CD4-positive, CD25-positive, alpha-beta regulatory T cell (primary cell): ENCODE measurements at regions not wholly inside any gene's neighbourhood (a gene's known extent, or its start where the extent isn't known, plus 50 kb on each side); places are given as distances from the start of the nearest gene placed in this dataset.

Experiments
- ATAC-seq, 2 donors: fragments of 150-1000 bp; cut with Tn5 transposase; one replicate each; pipeline ENCODE4 v1.10.0; 2021; ENCODE audit warnings: low read depth in 2 of 2, moderate number of reproducible peaks in 2 of 2, moderate library complexity in 1 of 2
- DNase-seq, 3 donors: peaks; one replicate each; pipeline versions ENCODE4 v3.0.0 to v3.0.0-alpha.2; 2012 to 2022; ENCODE audit warnings: mixed read lengths in 1 of 3
- H3K27ac ChIP-seq: one replicate; pipeline ENCODE4 v1.7.0; 2013; ENCODE audit warnings: mild to moderate bottlenecking, low read length; ENCODE audit not compliant: insufficient read depth, poor library complexity, severe bottlenecking
- H3K27me3 ChIP-seq: one replicate; pipeline ENCODE4 v1.7.0; 2013; ENCODE audit warnings: low read length; ENCODE audit not compliant: control insufficient read depth, insufficient read depth
- H3K36me3 ChIP-seq: one replicate; pipeline ENCODE4 v1.7.0; 2013; ENCODE audit warnings: mild to moderate bottlenecking, low read length, moderate library complexity; ENCODE audit not compliant: control insufficient read depth, insufficient read depth
- H3K4me1 ChIP-seq: 2 replicates; pipeline ENCODE4 v1.7.0; 2013; ENCODE audit warnings: mild to moderate bottlenecking, low read length; ENCODE audit not compliant: insufficient read depth, control insufficient read depth, poor library complexity, severe bottlenecking
- H3K4me3 ChIP-seq: one replicate; pipeline ENCODE4 v1.7.0; 2013; ENCODE audit warnings: low read depth, mild to moderate bottlenecking, low read length, moderate library complexity
- H3K9me3 ChIP-seq, 2 experiments: 1 replicate in 1 of 2; 2 replicates in 1 of 2; pipeline ENCODE4 v1.7.0; 2013; ENCODE audit warnings: low read length in 2 of 2, mild to moderate bottlenecking in 1 of 2, moderate library complexity in 1 of 2; ENCODE audit not compliant: control insufficient read depth in 2 of 2
- H3K27ac Mint-ChIP-seq, 3 donors: one replicate each; pipeline ENCODE4 v1.8.0; 2020 to 2022; ENCODE audit warnings: mild to moderate bottlenecking in 3 of 3, mixed read lengths in 3 of 3, moderate library complexity in 2 of 3
- H3K27me3 Mint-ChIP-seq: one replicate; pipeline ENCODE4 v1.8.0; 2022; ENCODE audit warnings: mild to moderate bottlenecking, mixed read lengths
- H3K36me3 Mint-ChIP-seq: one replicate; pipeline ENCODE4 v1.8.0; 2020; ENCODE audit warnings: mixed read lengths
- H3K4me1 Mint-ChIP-seq, 4 donors: one replicate each; pipeline ENCODE4 v1.8.0; 2020 to 2022; ENCODE audit warnings: mixed read lengths in 4 of 4, mild to moderate bottlenecking in 1 of 4
- H3K4me3 Mint-ChIP-seq, 4 donors: one replicate each; pipeline ENCODE4 v1.8.0; 2020 to 2022; ENCODE audit warnings: mild to moderate bottlenecking in 4 of 4, mixed read lengths in 4 of 4, moderate library complexity in 3 of 4
- H3K9me3 Mint-ChIP-seq, 7 donors: one replicate each; pipeline ENCODE4 v1.8.0; 2020 to 2022; ENCODE audit warnings: mixed read lengths in 7 of 7, mild to moderate bottlenecking in 3 of 7, moderate library complexity in 2 of 7

- DNase-seq (no peak), ATAC-seq (no peak)
- H3K4me3 ChIP-seq: no peak overlapping the region
- Mint-ChIP-seq H3K27ac (no peak overlapping the region), H3K4me1 (no peaks in the 10 kb centered on the region), H3K36me3 (no peaks in the 10 kb centered on the region), H3K9me3 (peaks cover 0 to 12% (median 3%) of the 10 kb centered on the region in 7 donors), H3K27me3 (no peaks in the 10 kb centered on the region), H3K4me3 (no peak overlapping the region)
- H3K36me3 ChIP-seq: no peaks in the 10 kb centered on the region
- H3K9me3 ChIP-seq: no peaks in the 10 kb centered on the region
- no peak overlapping the region for H3K27ac ChIP-seq
- no peaks in the 10 kb centered on the region for H3K27me3 ChIP-seq
- no peaks in the 10 kb centered on the region for H3K4me1 ChIP-seq
Observed at GRCh38 chr2:167380094-167380493, 491.8 kb downstream of the XIRP2 start.

GRCh38 chr2:167369083-167369482 is 480.8 kb downstream of the XIRP2 start:
- Mint-ChIP-seq H3K36me3 (no peaks in the 10 kb centered on the region), H3K27ac (no peak overlapping the region), H3K4me1 (no peaks in the 10 kb centered on the region), H3K27me3 (no peaks in the 10 kb centered on the region), H3K4me3 (no peak overlapping the region), H3K9me3 (peaks cover 0 to 8% (median 1%) of the 10 kb centered on the region in 7 donors)
- no peaks in the 10 kb centered on the region for H3K36me3 ChIP-seq
- no peak for DNase-seq
- no peaks in the 10 kb centered on the region for H3K4me1 ChIP-seq
- ATAC-seq: no peak
- H3K4me3 ChIP-seq: no peak overlapping the region
- no peak overlapping the region for H3K27ac ChIP-seq
- no peaks in the 10 kb centered on the region for H3K27me3 ChIP-seq
- H3K9me3 ChIP-seq: no peaks in the 10 kb centered on the region

GRCh38 chr2:167368371-167368770 is 480.1 kb downstream of the XIRP2 start:
- ATAC-seq (no peak), DNase-seq (no peak)
- Mint-ChIP-seq H3K27ac (no peak overlapping the region), H3K27me3 (no peaks in the 10 kb centered on the region), H3K4me1 (no peaks in the 10 kb centered on the region), H3K4me3 (no peak overlapping the region), H3K36me3 (no peaks in the 10 kb centered on the region), H3K9me3 (peaks cover 0 to 6% (median 2%) of the 10 kb centered on the region in 7 donors)
- no peak overlapping the region for H3K4me3 ChIP-seq
- no peaks in the 10 kb centered on the region for H3K4me1 ChIP-seq
- H3K9me3 ChIP-seq: no peaks in the 10 kb centered on the region
- no peaks in the 10 kb centered on the region for H3K36me3 ChIP-seq
- no peak overlapping the region for H3K27ac ChIP-seq
- no peaks in the 10 kb centered on the region for H3K27me3 ChIP-seq

GRCh38 chr2:167365216-167365615 is 476.9 kb downstream of the XIRP2 start:
- no peaks in the 10 kb centered on the region for H3K27me3 ChIP-seq
- Mint-ChIP-seq H3K27ac (no peak overlapping the region), H3K27me3 (no peaks in the 10 kb centered on the region), H3K9me3 (peaks cover 2 to 9% (median 4%) of the 10 kb centered on the region in 7 donors), H3K36me3 (no peaks in the 10 kb centered on the region), H3K4me3 (no peak overlapping the region), H3K4me1 (no peaks in the 10 kb centered on the region)
- no peaks in the 10 kb centered on the region for H3K9me3 ChIP-seq
- no peak overlapping the region for H3K4me3 ChIP-seq
- H3K36me3 ChIP-seq: no peaks in the 10 kb centered on the region
- DNase-seq (no peak), ATAC-seq (no peak)
- no peaks in the 10 kb centered on the region for H3K4me1 ChIP-seq
- H3K27ac ChIP-seq: no peak overlapping the region

- ATAC-seq: no peak
- no peaks in the 10 kb centered on the region for H3K36me3 ChIP-seq
Observed at GRCh38 chr2:167361426-167361825, 473.1 kb downstream of the XIRP2 start.

GRCh38 chr2:167355821-167356220 is 467.5 kb downstream of the XIRP2 start:
- Histone ChIP-seq H3K4me3 (no peak overlapping the region), H3K36me3 (no peaks in the 10 kb centered on the region), H3K4me1 (no peaks in the 10 kb centered on the region), H3K9me3 (no peaks in the 10 kb centered on the region), H3K27me3 (no peaks in the 10 kb centered on the region), H3K27ac (no peak overlapping the region)
- H3K36me3 Mint-ChIP-seq: no peaks in the 10 kb centered on the region
- DNase-seq (no peak), ATAC-seq (no peak)
- no peak overlapping the region for H3K4me3 Mint-ChIP-seq
- H3K27ac Mint-ChIP-seq: no peak overlapping the region
- H3K9me3 Mint-ChIP-seq: peaks cover 0 to 6% (median 1%) of the 10 kb centered on the region in 7 donors
- H3K27me3 Mint-ChIP-seq: no peaks in the 10 kb centered on the region
- no peaks in the 10 kb centered on the region for H3K4me1 Mint-ChIP-seq

More at GRCh38 chr2:167361426-167361825, 473.1 kb downstream of the XIRP2 start:
- Histone ChIP-seq H3K9me3 (no peaks in the 10 kb centered on the region), H3K4me3 (no peak overlapping the region), H3K4me1 (no peaks in the 10 kb centered on the region), H3K27me3 (no peaks in the 10 kb centered on the region), H3K27ac (no peak overlapping the region)
- no peaks in the 10 kb centered on the region for H3K27me3 Mint-ChIP-seq
- no peak for DNase-seq
- H3K27ac Mint-ChIP-seq: no peak overlapping the region
- peaks cover 2 to 14% (median 3%) of the 10 kb centered on the region in 7 donors for H3K9me3 Mint-ChIP-seq
- no peak overlapping the region for H3K4me3 Mint-ChIP-seq
- H3K36me3 Mint-ChIP-seq: no peaks in the 10 kb centered on the region
- no peaks in the 10 kb centered on the region for H3K4me1 Mint-ChIP-seq

GRCh38 chr2:167353605-167354280 is 465.5 kb downstream of the XIRP2 start:
- Mint-ChIP-seq H3K4me1 (no peaks in the 10 kb centered on the region), H3K9me3 (no peaks in the 10 kb centered on the region), H3K27me3 (no peaks in the 10 kb centered on the region), H3K27ac (no peak overlapping the region), H3K36me3 (no peaks in the 10 kb centered on the region), H3K4me3 (no peak overlapping the region)
- DNase-seq (no peak), ATAC-seq (no peak)
- Histone ChIP-seq H3K27ac (no peak overlapping the region), H3K4me3 (no peak overlapping the region), H3K27me3 (peaks cover 2% of the 10 kb centered on the region), H3K4me1 (no peaks in the 10 kb centered on the region), H3K36me3 (no peaks in the 10 kb centered on the region), H3K9me3 (no peaks in the 10 kb centered on the region)

- Histone ChIP-seq H3K36me3 (no peaks in the 10 kb centered on the region), H3K4me3 (no peak overlapping the region), H3K4me1 (no peaks in the 10 kb centered on the region), H3K9me3 (no peaks in the 10 kb centered on the region), H3K27me3 (peaks cover under 1% of the 10 kb centered on the region), H3K27ac (no peak overlapping the region)
- Mint-ChIP-seq H3K36me3 (no peaks in the 10 kb centered on the region), H3K4me1 (no peaks in the 10 kb centered on the region), H3K27me3 (no peaks in the 10 kb centered on the region), H3K9me3 (peaks cover 0 to 3% (median 0%) of the 10 kb centered on the region in 7 donors), H3K4me3 (no peak overlapping the region), H3K27ac (no peak overlapping the region)
- DNase-seq: no peak
- ATAC-seq: no peak
Observed at GRCh38 chr2:167345559-167345958, 457.3 kb downstream of the XIRP2 start.
